ENCODE measurements at regions not wholly inside any gene's neighbourhood (a gene's known extent, or its start where the extent isn't known, plus 50 kb on each side); places are given as distances from the start of the nearest gene placed in this dataset.

DNA sequence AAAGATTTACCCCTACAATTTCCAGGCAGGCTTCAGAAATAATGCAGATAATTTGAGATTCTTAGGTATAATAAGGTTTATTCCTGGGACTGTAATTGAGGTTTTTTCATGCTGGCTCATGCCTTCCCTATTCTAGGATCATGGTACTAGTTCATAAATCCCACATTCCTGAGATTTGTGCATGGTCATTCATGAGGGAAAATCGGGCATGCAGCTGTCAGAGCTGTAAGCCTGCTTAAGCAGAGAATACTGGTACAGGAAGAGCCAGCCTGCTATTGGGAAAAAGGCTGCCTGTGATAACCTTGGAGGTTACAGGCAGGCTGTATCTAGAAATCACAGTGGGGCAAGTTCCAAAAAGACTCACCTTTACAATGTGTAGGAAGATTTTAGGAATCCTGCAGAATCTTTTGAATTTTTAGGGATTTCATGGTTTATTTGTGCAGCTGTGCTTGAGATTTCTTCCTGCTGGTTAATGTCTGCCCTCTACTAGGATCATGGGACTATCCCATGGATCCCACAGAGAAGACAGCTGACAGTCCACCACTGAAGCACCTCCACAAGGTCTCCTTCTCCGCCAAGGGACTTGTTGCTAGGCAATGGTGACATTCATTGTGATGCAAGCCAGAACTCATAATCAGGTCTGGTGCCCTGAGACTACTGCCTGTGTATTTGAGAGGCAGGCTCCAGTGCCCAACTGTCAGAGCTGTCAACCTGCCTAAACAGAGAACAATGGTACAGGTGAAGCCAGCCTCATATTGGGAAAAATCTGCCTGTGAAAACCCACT, 646.2 kb upstream of the TSPY4 start:
- DNase-seq (ENCODE audit: low read depth, low spot score) = no peak
- H3K4me2 ChIP-seq (ENCODE audit: insufficient read depth, low read length) = no peak overlapping the region
- intact Hi-C loops (cut with micrococcal nuclease) = no loop called here
- H3K4me3 ChIP-seq (replicated peaks in 1 of 3; ENCODE audit: insufficient read depth in 1 of 3, low read depth in 1 of 3, low read length in 3 of 3) = no peak overlapping the region
- H3K9ac ChIP-seq (replicated peaks; ENCODE audit: extremely low read depth, insufficient read depth, low read length) = no peak overlapping the region
- no peaks in the 10 kb centered on the region for H4K20me1 ChIP-seq (replicated peaks; ENCODE audit: control insufficient read depth, extremely low read depth, insufficient read depth, low read length)
- FAIRE-seq = no peak
- no peak overlapping the region for H3K27ac ChIP-seq (ENCODE audit: insufficient read depth, low read depth, low read length)
- no peak for TF ChIP-seq MYC (IDR thresholded peaks at IDR 0.05; ENCODE audit: low read depth, low read length)
- H3K27me3 ChIP-seq (ENCODE audit: control insufficient read depth in 2 of 2, insufficient read depth in 2 of 2, low read length in 2 of 2) = no peaks in the 10 kb centered on the region
- H2AFZ ChIP-seq (ENCODE audit: low read depth, low read length) = no peak overlapping the region
- BruUV-seq (replicated peaks) = no TSS peak
- ChIA-PET POLR2A (no interaction called here), CTCF (no interaction called here)
- dilution Hi-C loops (cut with MboI; ENCODE audit: extremely low pct_ligation_motif_present, low sequenced_read_pairs) = no loop called here
- H3K4me1 ChIP-seq (ENCODE audit: control insufficient read depth, extremely low read depth, insufficient read depth, low read length) = no peaks in the 10 kb centered on the region
- H3K9me3 ChIP-seq (replicated peaks; ENCODE audit: control insufficient read depth, insufficient read depth, low read length) = no peaks in the 10 kb centered on the region
- no peaks in the 10 kb centered on the region for H3K79me2 ChIP-seq (ENCODE audit: control insufficient read depth, insufficient read depth, low read length)
- no peaks in the 10 kb centered on the region for H3K9me1 ChIP-seq (replicated peaks; ENCODE audit: control insufficient read depth, extremely low read depth, insufficient read depth, low read length)
- H3K36me3 ChIP-seq (ENCODE audit: control insufficient read depth in 2 of 2, extremely low read depth in 1 of 2, insufficient read depth in 2 of 2, low read length in 2 of 2) = no peaks in the 10 kb centered on the region

DNA sequence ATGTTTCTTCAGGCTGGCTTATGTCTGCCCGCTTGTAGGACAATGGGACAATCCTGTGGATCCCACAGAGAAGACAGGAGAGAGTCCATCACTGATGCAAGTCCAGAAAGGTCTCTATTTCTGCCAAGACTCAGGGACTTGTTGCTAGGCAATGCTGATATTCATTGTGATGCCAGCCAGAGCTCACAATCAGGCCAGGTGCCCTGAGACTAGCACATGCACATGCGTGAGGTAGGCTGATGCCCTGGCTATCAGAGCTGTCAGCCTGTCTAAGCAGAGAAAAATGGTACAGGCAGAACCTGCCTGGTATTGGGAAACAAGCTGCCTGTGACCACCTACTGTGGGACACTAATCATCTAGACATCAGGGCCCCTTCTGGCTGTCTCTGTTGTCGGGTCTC, 638.7 kb upstream of the TSPY4 start:
- H3K27ac ChIP-seq (ENCODE audit: insufficient read depth, low read depth, low read length) = no peak overlapping the region
- ChIA-PET POLR2A (no interaction called here), CTCF (no interaction called here)
- TF ChIP-seq FOS (IDR thresholded peaks at IDR 0.05; ENCODE audit: borderline replicate concordance, insufficient read depth, low read length) = no peak
- TF ChIP-seq MYC (IDR thresholded peaks at IDR 0.05; ENCODE audit: low read depth, low read length) = no peak
- no peak for TF ChIP-seq POLR2A (IDR thresholded peaks at IDR 0.05; ENCODE audit: low read depth, low read length)
- no peak for TF ChIP-seq JUN (IDR thresholded peaks at IDR 0.05; ENCODE audit: borderline replicate concordance, insufficient read depth, insufficient read length, low read depth)
- TF ChIP-seq, protein P1, sequence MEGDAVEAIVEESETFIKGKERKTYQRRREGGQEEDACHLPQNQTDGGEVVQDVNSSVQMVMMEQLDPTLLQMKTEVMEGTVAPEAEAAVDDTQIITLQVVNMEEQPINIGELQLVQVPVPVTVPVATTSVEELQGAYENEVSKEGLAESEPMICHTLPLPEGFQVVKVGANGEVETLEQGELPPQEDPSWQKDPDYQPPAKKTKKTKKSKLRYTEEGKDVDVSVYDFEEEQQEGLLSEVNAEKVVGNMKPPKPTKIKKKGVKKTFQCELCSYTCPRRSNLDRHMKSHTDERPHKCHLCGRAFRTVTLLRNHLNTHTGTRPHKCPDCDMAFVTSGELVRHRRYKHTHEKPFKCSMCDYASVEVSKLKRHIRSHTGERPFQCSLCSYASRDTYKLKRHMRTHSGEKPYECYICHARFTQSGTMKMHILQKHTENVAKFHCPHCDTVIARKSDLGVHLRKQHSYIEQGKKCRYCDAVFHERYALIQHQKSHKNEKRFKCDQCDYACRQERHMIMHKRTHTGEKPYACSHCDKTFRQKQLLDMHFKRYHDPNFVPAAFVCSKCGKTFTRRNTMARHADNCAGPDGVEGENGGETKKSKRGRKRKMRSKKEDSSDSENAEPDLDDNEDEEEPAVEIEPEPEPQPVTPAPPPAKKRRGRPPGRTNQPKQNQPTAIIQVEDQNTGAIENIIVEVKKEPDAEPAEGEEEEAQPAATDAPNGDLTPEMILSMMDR (IDR thresholded peaks at IDR 0.05; ENCODE audit: extremely low read depth in 1 of 2, insufficient read depth in 1 of 2, low read depth in 1 of 2, low read length in 2 of 2) = no peak
- no peak for TF ChIP-seq POLR2AphosphoS5 (IDR thresholded peaks at IDR 0.05; ENCODE audit: insufficient read depth, low read depth, low read length)
- no peak for TF ChIP-seq GATA2 (IDR thresholded peaks at IDR 0.05; ENCODE audit: insufficient read depth, insufficient read length, low read depth, low read length)
- TF ChIP-seq, protein P2, sequence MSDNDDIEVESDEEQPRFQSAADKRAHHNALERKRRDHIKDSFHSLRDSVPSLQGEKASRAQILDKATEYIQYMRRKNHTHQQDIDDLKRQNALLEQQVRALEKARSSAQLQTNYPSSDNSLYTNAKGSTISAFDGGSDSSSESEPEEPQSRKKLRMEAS (IDR thresholded peaks at IDR 0.05; ENCODE audit: insufficient read depth, insufficient read length) = no peak
- TF ChIP-seq EZH2 (IDR thresholded peaks at IDR 0.05; ENCODE audit: borderline replicate concordance, low read depth, low read length, severe bottlenecking) = no peak
- FAIRE-seq (no peak), DNase-seq (ENCODE audit: low read depth, low spot score) (no peak)
- no peaks in the 10 kb centered on the region for H4K20me1 ChIP-seq (replicated peaks; ENCODE audit: control insufficient read depth, extremely low read depth, insufficient read depth, low read length)
- intact Hi-C loops (cut with micrococcal nuclease) = no loop called here
- H3K36me3 ChIP-seq (ENCODE audit: control insufficient read depth in 2 of 2, extremely low read depth in 1 of 2, insufficient read depth in 2 of 2, low read length in 2 of 2) = no peaks in the 10 kb centered on the region
- H3K4me1 ChIP-seq (ENCODE audit: control insufficient read depth, extremely low read depth, insufficient read depth, low read length) = no peaks in the 10 kb centered on the region
- no peaks in the 10 kb centered on the region for H3K27me3 ChIP-seq (ENCODE audit: control insufficient read depth in 2 of 2, insufficient read depth in 2 of 2, low read length in 2 of 2)
- no peak overlapping the region for H3K4me3 ChIP-seq (replicated peaks in 1 of 3; ENCODE audit: insufficient read depth in 1 of 3, low read depth in 1 of 3, low read length in 3 of 3)
- BruUV-seq (replicated peaks) = no TSS peak
- H3K79me2 ChIP-seq (ENCODE audit: control insufficient read depth, insufficient read depth, low read length) = no peaks in the 10 kb centered on the region
- H3K9ac ChIP-seq (replicated peaks; ENCODE audit: extremely low read depth, insufficient read depth, low read length) = no peak overlapping the region
- dilution Hi-C loops (cut with MboI; ENCODE audit: extremely low pct_ligation_motif_present, low sequenced_read_pairs) = no loop called here
- H3K9me3 ChIP-seq (replicated peaks; ENCODE audit: control insufficient read depth, insufficient read depth, low read length) = no peaks in the 10 kb centered on the region
- H3K9me1 ChIP-seq (replicated peaks; ENCODE audit: control insufficient read depth, extremely low read depth, insufficient read depth, low read length) = no peaks in the 10 kb centered on the region
- no peak overlapping the region for H3K4me2 ChIP-seq (ENCODE audit: insufficient read depth, low read length)
- H2AFZ ChIP-seq (ENCODE audit: low read depth, low read length) = no peak overlapping the region

Measured in endothelial cell of umbilical vein (primary cell).